GM21390 (cell line): ENCODE measurements at regions not wholly inside any gene's neighbourhood (a gene's known extent, or its start where the extent isn't known, plus 50 kb on each side); places are given as distances from the start of the nearest gene placed in this dataset.

ENCODE experiments used
- ATAC-seq: cut with Tn5 transposase; IDR thresholded peaks from one replicate; pipeline ENCODE4 v1.9.1; 2021; ENCODE audit not compliant: unreplicated experiment

GRCh38 chrX:13906093-13906492, 89.2 kb upstream of the GPM6B start:
- no peak for ATAC-seq

GRCh38 chrX:13903405-13903804, 86.5 kb upstream of the GPM6B start:
- ATAC-seq = no peak

GRCh38 chrX:13902406-13902805, 85.5 kb upstream of the GPM6B start:
- ATAC-seq = no peak

- no peak for ATAC-seq
Measured at GRCh38 chrX:13901354-13901753, 84.5 kb upstream of the GPM6B start.

- ATAC-seq = no peak
Measured at GRCh38 chrX:13900351-13900750, 83.5 kb upstream of the GPM6B start.

- ATAC-seq = no peak
Measured at GRCh38 chrX:13899607-13900006, 82.7 kb upstream of the GPM6B start.

GRCh38 chrX:13898603-13899002, 81.7 kb upstream of the GPM6B start:
- no peak for ATAC-seq

- peak; percentile 84 for ATAC-seq
Measured at GRCh38 chrX:13898083-13898482, 81.2 kb upstream of the GPM6B start.

- no peak for ATAC-seq
Measured at GRCh38 chrX:13897566-13897965, 80.7 kb upstream of the GPM6B start.

- no peak for ATAC-seq
Measured at GRCh38 chrX:13894888-13895565, 78.1 kb upstream of the GPM6B start.

GRCh38 chrX:13893826-13894225, 76.9 kb upstream of the GPM6B start:
- no peak for ATAC-seq

GRCh38 chrX:13892856-13893255, 76.0 kb upstream of the GPM6B start:
- no peak for ATAC-seq

GRCh38 chrX:13891377-13892140, 74.7 kb upstream of the GPM6B start:
- no peak for ATAC-seq

- no peak for ATAC-seq
Measured at GRCh38 chrX:13890806-13891205, 73.9 kb upstream of the GPM6B start.

GRCh38 chrX:13888284-13888683, 71.4 kb upstream of the GPM6B start:
- no peak for ATAC-seq

- ATAC-seq = no peak
Measured at GRCh38 chrX:13885591-13885990, 68.7 kb upstream of the GPM6B start.

GRCh38 chrX:13876652-13877051, 59.8 kb upstream of the GPM6B start:
- no peak for ATAC-seq

- no peak for ATAC-seq
Measured at GRCh38 chrX:13875572-13875971, 58.7 kb upstream of the GPM6B start.

GRCh38 chrX:13868591-13868990, 51.7 kb upstream of the GPM6B start:
- no peak for ATAC-seq
